H1 (cell line): ENCODE measurements at regions not wholly inside any gene's neighbourhood (a gene's known extent, or its start where the extent isn't known, plus 50 kb on each side); places are given as distances from the start of the nearest gene placed in this dataset.

ENCODE experiments used
- CTCF ChIA-PET: fragments of 300-600 bp; sonication (Branson Sonifier 250); formaldehyde crosslinking; loops from one replicate; lab custom pipeline; 2021; ENCODE audit not compliant: partially characterized antibody; lab: Charles Lee
- POLR2A ChIA-PET: fragments of 300-600 bp; sonication (Branson Sonifier 250); formaldehyde crosslinking; loops from one replicate; lab custom pipeline; 2021; ENCODE audit warnings: inconsistent platforms; ENCODE audit not compliant: partially characterized antibody; lab: Charles Lee
- DNase-seq, 2 experiments: peaks; one replicate each; pipeline versions ENCODE4 v3.0.0 to v3.0.0-alpha.2; 2010 to 2022; ENCODE audit warnings: low spot score in 2 of 2, low read depth in 1 of 2, mixed read lengths in 1 of 2
- FAIRE-seq: peaks from 2 replicates; lab custom pipeline; 2011; peaks lifted over from hg19 to GRCh38; lab: Jason Lieb, UNC
- H2AFZ ChIP-seq: 2 replicates; pipeline ENCODE4 v1.8.1; 2012; ENCODE audit warnings: low read length, inconsistent platforms
- H2AK5ac ChIP-seq: 2 replicates; pipeline ENCODE4 v1.6.1; 2013; ENCODE audit warnings: low read depth, low read length
- H2BK120ac ChIP-seq: replicated peaks from 2 replicates; pipeline ENCODE3; 2013; ENCODE audit warnings: low read depth, low read length, inconsistent platforms
- H2BK12ac ChIP-seq: 2 replicates; pipeline ENCODE4 v1.6.1; 2013; ENCODE audit warnings: low read depth, low read length
- H2BK15ac ChIP-seq: 2 replicates; pipeline ENCODE4 v1.6.1; 2013; ENCODE audit warnings: low read length
- H2BK20ac ChIP-seq: 2 replicates; pipeline ENCODE4 v1.6.1; 2013; ENCODE audit warnings: low read length
- H2BK5ac ChIP-seq: 2 replicates; pipeline ENCODE4 v1.6.1; 2013; ENCODE audit warnings: low read depth, low read length
- H3K14ac ChIP-seq: 2 replicates; pipeline ENCODE4 v1.6.1; 2013; ENCODE audit warnings: inconsistent platforms; ENCODE audit not compliant: insufficient read length
- H3K18ac ChIP-seq: 2 replicates; pipeline ENCODE4 v1.6.1; 2013; ENCODE audit warnings: low read length; ENCODE audit errors: extremely low read depth
- H3K23ac ChIP-seq: 2 replicates; pipeline ENCODE4 v1.6.1; 2013; ENCODE audit warnings: inconsistent platforms; ENCODE audit not compliant: insufficient read length
- H3K23me2 ChIP-seq: 2 replicates; pipeline ENCODE4 v1.6.1; 2013; ENCODE audit warnings: low read depth, low read length
- H3K27ac ChIP-seq: 2 replicates; pipeline ENCODE4 v1.6.1; 2011; ENCODE audit warnings: low read depth, low read length, inconsistent platforms
- H3K27me3 ChIP-seq, 4 experiments: replicated peaks in 1 of 4; 1 replicate in 1 of 4; 2 replicates in 3 of 4; pipeline versions ENCODE4 v1.6.1 to v1.8.1; 2011 to 2013; ENCODE audit warnings: low read length in 3 of 4, mild to moderate bottlenecking in 3 of 4, inconsistent platforms in 2 of 4, mixed read lengths in 2 of 4, moderate library complexity in 1 of 4; ENCODE audit not compliant: control insufficient read depth in 3 of 4, insufficient read depth in 3 of 4; ENCODE audit errors: extremely low read depth in 1 of 4
- H3K36me3 ChIP-seq, 4 experiments: 2 replicates each; pipeline versions ENCODE4 v1.6.1 to v1.8.1; 2011 to 2013; ENCODE audit warnings: mild to moderate bottlenecking in 4 of 4, low read length in 3 of 4, moderate library complexity in 2 of 4, control low read depth in 1 of 4, inconsistent platforms in 1 of 4; ENCODE audit not compliant: insufficient read depth in 4 of 4, control insufficient read depth in 2 of 4
- H3K4ac ChIP-seq: replicated peaks from 2 replicates; pipeline ENCODE3; 2013; ENCODE audit warnings: low read length, low read depth, mixed read lengths, inconsistent platforms; ENCODE audit not compliant: insufficient read length
- H3K4me1 ChIP-seq, 4 experiments: replicated peaks in 1 of 4; 1 replicate in 1 of 4; 2 replicates in 3 of 4; pipeline versions ENCODE4 v1.6.1 to v1.8.1; 2011 to 2013; ENCODE audit warnings: low read length in 3 of 4, inconsistent platforms in 2 of 4, mixed read lengths in 1 of 4; ENCODE audit not compliant: insufficient read depth in 4 of 4, control insufficient read depth in 3 of 4
- H3K4me2 ChIP-seq, 2 experiments: 2 replicates each; pipeline versions ENCODE4 v1.6.1 to v1.8.1; 2011 to 2013; ENCODE audit warnings: low read depth in 2 of 2, low read length in 2 of 2, control low read depth in 1 of 2, inconsistent platforms in 1 of 2, mild to moderate bottlenecking in 1 of 2; ENCODE audit not compliant: insufficient read depth in 1 of 2
- H3K4me3 ChIP-seq, 4 experiments: fragments of 200-600, 300-600 bp in 1 of 4; sonication (generic), shearing (Covaris generic), sonication (Bioruptor Twin) in 1 of 4; 2 replicates each; pipeline versions ENCODE4 v1.5.1 to v1.8.1; 2011 to 2016; ENCODE audit warnings: low read length in 4 of 4, low read depth in 3 of 4, control low read depth in 2 of 4, inconsistent platforms in 2 of 4, mild to moderate bottlenecking in 2 of 4, mixed read lengths in 1 of 4, moderate library complexity in 1 of 4; ENCODE audit not compliant: insufficient read depth in 2 of 4; ENCODE audit errors: extremely low read depth in 1 of 4
- H3K56ac ChIP-seq: replicated peaks from 2 replicates; pipeline ENCODE3; 2013; ENCODE audit warnings: low read depth, mild to moderate bottlenecking, mixed read lengths, low read length, inconsistent platforms; ENCODE audit not compliant: insufficient read length
- H3K79me1 ChIP-seq: 2 replicates; pipeline ENCODE4 v1.6.1; 2013; ENCODE audit warnings: low read depth, low read length, control low read depth
- H3K79me2 ChIP-seq, 2 experiments: 2 replicates each; pipeline versions ENCODE4 v1.6.1 to v1.8.1; 2012 to 2013; ENCODE audit warnings: low read length in 2 of 2, mild to moderate bottlenecking in 2 of 2, inconsistent platforms in 1 of 2; ENCODE audit not compliant: insufficient read depth in 2 of 2, control insufficient read depth in 1 of 2
- H3K9ac ChIP-seq, 4 experiments: replicated peaks in 1 of 4; 1 replicate in 1 of 4; 2 replicates in 3 of 4; pipeline versions ENCODE4 v1.6.1 to v1.8.1; 2011 to 2013; ENCODE audit warnings: low read depth in 3 of 4, low read length in 3 of 4, control low read depth in 2 of 4, mild to moderate bottlenecking in 2 of 4, moderate library complexity in 2 of 4, inconsistent platforms in 1 of 4; ENCODE audit errors: extremely low read depth in 1 of 4
- H3K9me3 ChIP-seq, 2 experiments: 2 replicates each; pipeline versions ENCODE4 v1.6.1 to v1.8.1; 2012 to 2013; ENCODE audit warnings: mild to moderate bottlenecking in 2 of 2, moderate library complexity in 2 of 2, control low read depth in 1 of 2, inconsistent platforms in 1 of 2, low read depth in 1 of 2, low read length in 1 of 2, mixed read lengths in 1 of 2; ENCODE audit not compliant: insufficient read depth in 2 of 2
- H4K20me1 ChIP-seq, 2 experiments: replicated peaks in 1 of 2; 2 replicates each; pipeline versions ENCODE3 to v1.8.1; 2011 to 2013; ENCODE audit warnings: inconsistent platforms in 2 of 2, low read length in 2 of 2, mild to moderate bottlenecking in 1 of 2; ENCODE audit not compliant: insufficient read depth in 2 of 2, control insufficient read depth in 1 of 2
- H4K5ac ChIP-seq: 2 replicates; pipeline ENCODE4 v1.6.1; 2013; ENCODE audit warnings: low read length, low read depth, mixed read lengths, inconsistent platforms; ENCODE audit not compliant: insufficient read length
- H4K8ac ChIP-seq: 2 replicates; pipeline ENCODE4 v1.8.0; 2013; ENCODE audit warnings: mild to moderate bottlenecking, moderate library complexity, low read length, inconsistent platforms; ENCODE audit not compliant: insufficient read depth; ENCODE audit errors: extremely low read depth
- H4K91ac ChIP-seq: replicated peaks from 2 replicates; pipeline ENCODE3; 2013; ENCODE audit warnings: low read length, mixed read lengths, inconsistent platforms; ENCODE audit not compliant: insufficient read length
- BACH1 ChIP-seq: IDR thresholded peaks from 2 replicates; pipeline ENCODE4 v1.6.1; 2012; ENCODE audit warnings: low read length, improper control_type of control experiment
- CHD1 ChIP-seq: IDR thresholded peaks from 2 replicates; pipeline ENCODE4 v1.6.1; 2012; ENCODE audit warnings: low read depth, low read length, improper control_type of control experiment
- FOSL1 ChIP-seq: IDR thresholded peaks from 2 replicates; pipeline ENCODE4 v1.6.1; 2011; ENCODE audit warnings: mild to moderate bottlenecking, low read depth, low read length, moderate library complexity; ENCODE audit not compliant: insufficient read depth
- JUN ChIP-seq: IDR thresholded peaks from 2 replicates; pipeline ENCODE4 v1.6.1; 2011; ENCODE audit warnings: low read depth, mild to moderate bottlenecking, improper control_type of control experiment, low read length
- POLR2AphosphoS5 ChIP-seq: IDR thresholded peaks from 2 replicates; pipeline ENCODE4 v1.6.1; 2011; ENCODE audit warnings: low read depth, low read length
- RBBP5 ChIP-seq: IDR thresholded peaks from 2 replicates; pipeline ENCODE4 v1.7.1; 2012; ENCODE audit warnings: low read depth, mild to moderate bottlenecking, inconsistent platforms, low read length, moderate library complexity, borderline replicate concordance
- SP1 ChIP-seq: IDR thresholded peaks from 2 replicates; pipeline ENCODE4 v1.6.1; 2011; ENCODE audit warnings: low read depth, low read length
- SP4 ChIP-seq: IDR thresholded peaks from 2 replicates; pipeline ENCODE4 v1.6.1; 2012; ENCODE audit warnings: low read length, inconsistent platforms
- SUZ12 ChIP-seq: fragments of 200-600 bp; sonication (generic); IDR thresholded peaks from 2 replicates; pipeline ENCODE4 v1.6.1; 2012; ENCODE audit warnings: mild to moderate bottlenecking, inconsistent platforms, low read length, moderate library complexity, mixed read lengths
- ZNF274 ChIP-seq: IDR thresholded peaks from 2 replicates; pipeline ENCODE4 v1.7.0; 2012; ENCODE audit warnings: low read length, borderline replicate concordance; ENCODE audit errors: extremely low read depth
- WGBS, 2 experiments: shearing (Covaris generic) in 1 of 2; methylation state at CpG; one replicate each; pipeline versions ENCODE4 v1.1.6 to v1.1.7; 2013 to 2015; ENCODE audit warnings: low lambda C conversion rate in 2 of 2, mixed read lengths in 2 of 2, inconsistent platforms in 1 of 2, low coverage in 1 of 2, missing lambda C conversion rate in 1 of 2; ENCODE audit not compliant: insufficient replicate concordance in 2 of 2, insufficient coverage in 1 of 2, insufficient read length in 1 of 2; ENCODE audit errors: extremely low coverage in 1 of 2, missing lambda C conversion rate in 1 of 2; 5-methylcytosine and 5-hydroxymethylcytosine counted together
- TF ChIP-seq, protein P1 (sequence below): IDR thresholded peaks from 2 replicates; pipeline ENCODE4 v1.6.1; 2012; ENCODE audit warnings: low read length, inconsistent platforms
- TF ChIP-seq, protein P2 (sequence below): IDR thresholded peaks from 2 replicates; pipeline ENCODE4 v1.6.1; 2012; ENCODE audit warnings: inconsistent platforms
- TF ChIP-seq, protein P3 (sequence below): IDR thresholded peaks from 2 replicates; pipeline ENCODE4 v1.6.1; 2011; ENCODE audit warnings: low read length, improper control_type of control experiment

DNA sequence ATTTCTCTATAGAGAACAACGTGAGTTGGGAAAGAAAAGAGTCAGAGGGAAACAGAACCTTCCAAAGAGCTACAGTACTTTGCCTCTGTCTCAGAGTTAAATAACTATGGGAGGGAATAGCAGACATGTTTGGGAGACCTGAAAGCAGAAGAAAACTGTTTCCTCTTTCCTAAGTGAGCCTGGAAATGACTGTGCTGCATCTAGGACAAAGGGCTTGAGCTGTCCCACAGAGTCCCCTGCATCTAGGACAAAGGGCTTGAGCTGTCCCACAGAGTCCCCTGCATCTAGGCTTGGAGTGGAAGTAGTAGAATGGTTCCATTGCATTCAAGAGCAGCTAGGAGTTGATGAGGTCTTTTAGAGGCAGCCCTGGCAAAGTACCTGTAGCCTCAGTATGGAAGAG lies 149.7 kb downstream of the DKK1 start:
- H3K18ac ChIP-seq = no peak overlapping the region
- no peaks in the 10 kb centered on the region for H3K23me2 ChIP-seq
- no peak overlapping the region for H3K27ac ChIP-seq
- no peak overlapping the region for H2AK5ac ChIP-seq
- H2BK15ac ChIP-seq = no peak overlapping the region
- no peaks in the 10 kb centered on the region for H3K79me1 ChIP-seq
- no peak overlapping the region for H3K4me2 ChIP-seq
- POLR2A ChIA-PET = no interaction called here
- no peak overlapping the region for H4K5ac ChIP-seq
- no peak overlapping the region for H2BK20ac ChIP-seq
- no peaks in the 10 kb centered on the region for H3K27me3 ChIP-seq
- WGBS, 2 experiments = 73% methylated on average over 1 of the region's 1 CpG; no CpG with 5 or more reads in 1 of the 2 experiments
- no peaks in the 10 kb centered on the region for H3K36me3 ChIP-seq
- H4K20me1 ChIP-seq = no peaks in the 10 kb centered on the region
- H3K9me3 ChIP-seq = no peaks in the 10 kb centered on the region
- H3K9ac ChIP-seq = no peak overlapping the region
- H3K56ac ChIP-seq = no peak overlapping the region
- H2BK5ac ChIP-seq = no peak overlapping the region
- no peak overlapping the region for H2BK12ac ChIP-seq
- no peak overlapping the region for H3K4ac ChIP-seq
- no peaks in the 10 kb centered on the region for H3K79me2 ChIP-seq
- H4K91ac ChIP-seq = no peak overlapping the region
- H2BK120ac ChIP-seq = no peak overlapping the region
- no peak for DNase-seq
- H3K14ac ChIP-seq = no peak overlapping the region
- H3K4me3 ChIP-seq = no peak overlapping the region
- CTCF ChIA-PET = interaction anchor here (0.9 to 2.6 kb wide), 4 partner anchors 11 to 31 kb away, joined by 4 to 15 read pairs (median 6); no protein-coding TSS in a partner anchor
- peak; percentile 60 for FAIRE-seq
- peak overlapping the region; percentile 66; the same call in 1 of the 2 replicates for H2AFZ ChIP-seq
- H3K4me1 ChIP-seq = no peaks in the 10 kb centered on the region
- H4K8ac ChIP-seq = no peak overlapping the region
- no peak overlapping the region for H3K23ac ChIP-seq
- TF ChIP-seq RBBP5 = no peak
- TF ChIP-seq JUN = no peak
- no peak for TF ChIP-seq POLR2AphosphoS5
- TF ChIP-seq FOSL1 = no peak
- TF ChIP-seq BACH1 = no peak
- TF ChIP-seq, protein P1, sequence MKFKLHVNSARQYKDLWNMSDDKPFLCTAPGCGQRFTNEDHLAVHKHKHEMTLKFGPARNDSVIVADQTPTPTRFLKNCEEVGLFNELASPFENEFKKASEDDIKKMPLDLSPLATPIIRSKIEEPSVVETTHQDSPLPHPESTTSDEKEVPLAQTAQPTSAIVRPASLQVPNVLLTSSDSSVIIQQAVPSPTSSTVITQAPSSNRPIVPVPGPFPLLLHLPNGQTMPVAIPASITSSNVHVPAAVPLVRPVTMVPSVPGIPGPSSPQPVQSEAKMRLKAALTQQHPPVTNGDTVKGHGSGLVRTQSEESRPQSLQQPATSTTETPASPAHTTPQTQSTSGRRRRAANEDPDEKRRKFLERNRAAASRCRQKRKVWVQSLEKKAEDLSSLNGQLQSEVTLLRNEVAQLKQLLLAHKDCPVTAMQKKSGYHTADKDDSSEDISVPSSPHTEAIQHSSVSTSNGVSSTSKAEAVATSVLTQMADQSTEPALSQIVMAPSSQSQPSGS = no peak
- no peak for TF ChIP-seq SP4
- no peak for TF ChIP-seq SP1
- TF ChIP-seq, protein P2, sequence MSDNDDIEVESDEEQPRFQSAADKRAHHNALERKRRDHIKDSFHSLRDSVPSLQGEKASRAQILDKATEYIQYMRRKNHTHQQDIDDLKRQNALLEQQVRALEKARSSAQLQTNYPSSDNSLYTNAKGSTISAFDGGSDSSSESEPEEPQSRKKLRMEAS = no peak
- TF ChIP-seq, protein P3, sequence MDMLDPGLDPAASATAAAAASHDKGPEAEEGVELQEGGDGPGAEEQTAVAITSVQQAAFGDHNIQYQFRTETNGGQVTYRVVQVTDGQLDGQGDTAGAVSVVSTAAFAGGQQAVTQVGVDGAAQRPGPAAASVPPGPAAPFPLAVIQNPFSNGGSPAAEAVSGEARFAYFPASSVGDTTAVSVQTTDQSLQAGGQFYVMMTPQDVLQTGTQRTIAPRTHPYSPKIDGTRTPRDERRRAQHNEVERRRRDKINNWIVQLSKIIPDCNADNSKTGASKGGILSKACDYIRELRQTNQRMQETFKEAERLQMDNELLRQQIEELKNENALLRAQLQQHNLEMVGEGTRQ = no peak
- TF ChIP-seq SUZ12 = no peak
- TF ChIP-seq ZNF274 = no peak
- TF ChIP-seq CHD1 = no peak
